GM12878 (cell line): ENCODE measurements at regions not wholly inside any gene's neighbourhood (a gene's known extent, or its start where the extent isn't known, plus 50 kb on each side); places are given as distances from the start of the nearest gene placed in this dataset.

Source experiments
- ATAC-seq: fragments of 200-7000 bp; cut with Tn5 transposase; 3 replicates; pipeline ENCODE4 v1.9.1; 2020; ENCODE audit warnings: mild to moderate bottlenecking, moderate library complexity
- BruUV-seq: library from RNA; stranded (reverse); fragments of 400-500 nt; replicated peaks from 2 replicates; lab custom pipeline; 2021; lab: Mats Ljungman, UMichigan
- CTCF ChIA-PET: fragments of 300-600 bp; sonication (Branson Sonifier 250); formaldehyde crosslinking; extraction: SDS; loops from one replicate; lab custom pipeline; 2021; ENCODE audit warnings: inconsistent platforms; lab: Yijun Ruan, JAX
- POLR2A ChIA-PET: fragments of 350-600 bp; formaldehyde crosslinking; extraction: SDS; loops from one replicate; lab custom pipeline; 2021; ENCODE audit warnings: inconsistent platforms; lab: Charles Lee
- RAD21 ChIA-PET: fragments of 300-600 bp; sonication (Branson Sonifier 250); formaldehyde crosslinking; loops from one replicate; lab custom pipeline; 2023; ENCODE audit warnings: antibody characterized with exemption; ENCODE audit not compliant: unreplicated experiment; lab: Charles Lee
- SMC1A ChIA-PET: fragments of 300-600 bp; sonication (Branson Sonifier 250); formaldehyde crosslinking; loops from one replicate; lab custom pipeline; 2023; ENCODE audit not compliant: unreplicated experiment, uncharacterized antibody; lab: Charles Lee
- DNase-seq: peaks from one replicate; pipeline ENCODE4 v3.0.0-alpha.2; 2011; ENCODE audit warnings: low read depth, low spot score
- FAIRE-seq: peaks from 3 replicates; lab custom pipeline; 2011; peaks lifted over from hg19 to GRCh38; lab: Jason Lieb, UNC
- H2AFZ ChIP-seq: 2 replicates; pipeline ENCODE4 v1.6.0; 2011; ENCODE audit warnings: low read depth, low read length, control low read depth; ENCODE audit not compliant: control insufficient read depth
- H3K27ac ChIP-seq: 2 replicates; pipeline ENCODE4 v1.5.1; 2011; ENCODE audit warnings: control low read depth; ENCODE audit not compliant: control insufficient read depth, insufficient read depth
- H3K27me3 ChIP-seq, 2 experiments: replicated peaks in 1 of 2; 2 replicates each; pipeline versions ENCODE4 v1.6.0 to v1.6.1; 2011; ENCODE audit warnings: low read length in 1 of 2; ENCODE audit not compliant: control insufficient read depth in 2 of 2, insufficient read depth in 2 of 2
- H3K36me3 ChIP-seq, 2 experiments: 2 replicates each; pipeline ENCODE4 v1.5.1; 2011; ENCODE audit warnings: low read length in 1 of 2; ENCODE audit not compliant: control insufficient read depth in 2 of 2, insufficient read depth in 2 of 2
- H3K4me1 ChIP-seq: 2 replicates; pipeline ENCODE4 v1.6.1; 2011; ENCODE audit warnings: mild to moderate bottlenecking, low read length, moderate library complexity, mixed read lengths; ENCODE audit not compliant: control insufficient read depth, insufficient read depth
- H3K4me2 ChIP-seq: 2 replicates; pipeline ENCODE4 v1.6.0; 2011; ENCODE audit warnings: control low read depth; ENCODE audit not compliant: control insufficient read depth, insufficient read depth
- H3K4me3 ChIP-seq: fragments of 200-600 bp; sonication (generic); 2 replicates; pipeline ENCODE4 v1.5.1; 2016
- H3K79me2 ChIP-seq: 2 replicates; pipeline ENCODE4 v1.6.0; 2011; ENCODE audit warnings: low read length; ENCODE audit not compliant: control insufficient read depth, insufficient read depth
- H3K9ac ChIP-seq: 2 replicates; pipeline ENCODE4 v1.8.0; 2011; ENCODE audit warnings: low read length, control low read depth, mixed read lengths; ENCODE audit not compliant: control insufficient read depth, insufficient read depth
- H3K9me3 ChIP-seq: replicated peaks from 3 replicates; pipeline ENCODE4 v1.5.1; 2011; ENCODE audit warnings: mild to moderate bottlenecking, low read length; ENCODE audit not compliant: control insufficient read depth, insufficient read depth
- H4K20me1 ChIP-seq: 2 replicates; pipeline ENCODE4 v1.6.0; 2011; ENCODE audit not compliant: control insufficient read depth, insufficient read depth
- BMI1 ChIP-seq: fragments of 450-650 bp; IDR thresholded peaks from 2 replicates; pipeline ENCODE4 v1.6.1; 2016; ENCODE audit warnings: mild to moderate bottlenecking, moderate library complexity, borderline replicate concordance
- CBX3 ChIP-seq: fragments of 200-600 bp; sonication (generic); IDR thresholded peaks from 2 replicates; pipeline ENCODE4 v1.6.1; 2016; ENCODE audit warnings: low read depth, borderline replicate concordance
- GABPA ChIP-seq: IDR thresholded peaks from 2 replicates; pipeline ENCODE4 v1.6.1; 2014; ENCODE audit warnings: antibody characterized with exemption, low read depth, mild to moderate bottlenecking, inconsistent platforms
- KAT2A ChIP-seq: conservative IDR thresholded peaks from 2 replicates; pipeline ENCODE4 v1.6.1; 2011; ENCODE audit warnings: low read depth, low read length; ENCODE audit not compliant: control insufficient read depth
- MTA2 ChIP-seq: fragments of 450-650 bp; IDR thresholded peaks from 2 replicates; pipeline ENCODE4 v1.6.1; 2016; ENCODE audit warnings: low read depth, mild to moderate bottlenecking, moderate library complexity
- NFYA ChIP-seq: IDR thresholded peaks from 2 replicates; pipeline ENCODE4 v1.6.1; 2011; ENCODE audit warnings: low read depth, mild to moderate bottlenecking, low read length, improper control_type of control experiment, borderline replicate concordance
- PAX5 ChIP-seq: IDR thresholded peaks from 2 replicates; pipeline ENCODE4 v1.6.1; 2011; ENCODE audit warnings: low read depth, low read length, borderline replicate concordance
- PKNOX1 ChIP-seq: fragments of 450-650 bp; IDR thresholded peaks from 2 replicates; pipeline ENCODE4 v1.6.1; 2016; ENCODE audit warnings: mild to moderate bottlenecking
- POLR2AphosphoS2 ChIP-seq: IDR thresholded peaks from 2 replicates; pipeline ENCODE4 v1.6.1; 2011; ENCODE audit warnings: low read depth, mild to moderate bottlenecking, low read length, improper control_type of control experiment, moderate library complexity
- RUNX3 ChIP-seq: IDR thresholded peaks from 2 replicates; pipeline ENCODE4 v1.6.1; 2012; ENCODE audit warnings: low read length, inconsistent platforms
- SMARCA5 ChIP-seq: fragments of 450-650 bp; IDR thresholded peaks from 2 replicates; pipeline ENCODE4 v1.6.1; 2017; ENCODE audit warnings: mild to moderate bottlenecking
- SREBF2 ChIP-seq: IDR thresholded peaks from 2 replicates; pipeline ENCODE4 v1.6.1; 2012; ENCODE audit warnings: mild to moderate bottlenecking, low read length
- YBX1 ChIP-seq: fragments of 450-650 bp; IDR thresholded peaks from 2 replicates; pipeline ENCODE4 v1.6.1; 2016; ENCODE audit warnings: antibody characterized with exemption
- WGBS: methylation state at CpG from one replicate; pipeline ENCODE4 v1.1.6; 2016; ENCODE audit warnings: low lambda C conversion rate; ENCODE audit not compliant: insufficient replicate concordance, insufficient coverage; ENCODE audit errors: missing lambda C conversion rate; 5-methylcytosine and 5-hydroxymethylcytosine counted together
- in situ Hi-C: fragments of 300-500 bp; cut with MboI; formaldehyde crosslinking; loops from 9 replicates; pipeline ENCODE4 v1.14.3; 2018; ENCODE audit warnings: mixed read lengths
- intact Hi-C: fragments of 100-400 bp; cut with micrococcal nuclease; formaldehyde crosslinking; loops from one replicate; pipeline ENCODE4 v1.14.2; 2022; ENCODE audit not compliant: unreplicated experiment
- TF ChIP-seq, protein P1 (sequence below), 3 experiments: IDR thresholded peaks in 2 of 3; conservative IDR thresholded peaks in 1 of 3; 2 replicates each; pipeline ENCODE4 v1.5.1; 2011; ENCODE audit warnings: low read depth in 3 of 3, low read length in 3 of 3, mild to moderate bottlenecking in 3 of 3, control low read depth in 2 of 3, moderate library complexity in 2 of 3, inconsistent platforms in 1 of 3, mixed read lengths in 1 of 3; ENCODE audit not compliant: control insufficient read depth in 2 of 3, insufficient read depth in 1 of 3; ENCODE audit errors: extremely low read depth in 1 of 3
- TF ChIP-seq, protein P2 (sequence below): fragments of 150-350 bp; IDR thresholded peaks from 2 replicates; pipeline ENCODE4 v1.6.1; 2014; ENCODE audit warnings: mild to moderate bottlenecking, low read depth, low read length
- TF ChIP-seq, protein P3 (sequence below): fragments of 150-350 bp; IDR thresholded peaks from 2 replicates; pipeline ENCODE4 v1.6.1; 2016; ENCODE audit warnings: low read depth, low read length

DNA sequence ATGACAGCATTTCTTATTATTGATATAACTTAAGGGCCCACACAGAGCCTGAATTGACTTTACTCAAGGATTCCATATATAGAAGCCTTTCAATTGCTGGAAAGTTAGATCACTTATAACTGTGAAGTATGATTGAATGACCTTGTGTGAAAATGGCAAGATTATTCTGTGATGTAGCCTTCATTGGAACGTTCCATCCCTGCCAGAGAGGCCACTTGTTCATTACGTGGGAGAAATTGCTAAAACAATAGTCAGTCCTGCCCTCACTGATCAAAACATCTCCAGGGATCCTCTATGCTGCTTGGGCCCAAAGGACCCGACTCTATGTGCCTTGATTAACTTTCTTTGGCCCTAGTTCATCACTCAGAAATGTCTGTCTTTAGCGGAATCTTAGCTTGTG is 159.5 kb upstream of the BLID start:
- ChIA-PET SMC1A (no interaction called here), POLR2A (no interaction called here), RAD21 (no interaction called here), CTCF (no interaction called here)
- Histone ChIP-seq H3K27ac (no peak overlapping the region), H3K36me3 (no peaks in the 10 kb centered on the region), H3K27me3 (no peaks in the 10 kb centered on the region), H3K79me2 (no peaks in the 10 kb centered on the region), H2AFZ (no peak overlapping the region), H4K20me1 (no peaks in the 10 kb centered on the region), H3K4me2 (no peak overlapping the region), H3K4me1 (no peaks in the 10 kb centered on the region), H3K4me3 (no peak overlapping the region), H3K9ac (no peak overlapping the region), H3K9me3 (no peaks in the 10 kb centered on the region)
- ATAC-seq (no peak), FAIRE-seq (no peak), DNase-seq (no peak)
- no TSS peak for BruUV-seq
- in situ Hi-C loops (no loop called here), intact Hi-C loops (no loop called here)
- WGBS, result 29% methylated on average over 4 of the region's 4 CpGs
- no peak for TF ChIP-seq PKNOX1
- no peak for TF ChIP-seq CBX3
- no peak for TF ChIP-seq SREBF2
- TF ChIP-seq SMARCA5, result no peak
- TF ChIP-seq, protein P1, sequence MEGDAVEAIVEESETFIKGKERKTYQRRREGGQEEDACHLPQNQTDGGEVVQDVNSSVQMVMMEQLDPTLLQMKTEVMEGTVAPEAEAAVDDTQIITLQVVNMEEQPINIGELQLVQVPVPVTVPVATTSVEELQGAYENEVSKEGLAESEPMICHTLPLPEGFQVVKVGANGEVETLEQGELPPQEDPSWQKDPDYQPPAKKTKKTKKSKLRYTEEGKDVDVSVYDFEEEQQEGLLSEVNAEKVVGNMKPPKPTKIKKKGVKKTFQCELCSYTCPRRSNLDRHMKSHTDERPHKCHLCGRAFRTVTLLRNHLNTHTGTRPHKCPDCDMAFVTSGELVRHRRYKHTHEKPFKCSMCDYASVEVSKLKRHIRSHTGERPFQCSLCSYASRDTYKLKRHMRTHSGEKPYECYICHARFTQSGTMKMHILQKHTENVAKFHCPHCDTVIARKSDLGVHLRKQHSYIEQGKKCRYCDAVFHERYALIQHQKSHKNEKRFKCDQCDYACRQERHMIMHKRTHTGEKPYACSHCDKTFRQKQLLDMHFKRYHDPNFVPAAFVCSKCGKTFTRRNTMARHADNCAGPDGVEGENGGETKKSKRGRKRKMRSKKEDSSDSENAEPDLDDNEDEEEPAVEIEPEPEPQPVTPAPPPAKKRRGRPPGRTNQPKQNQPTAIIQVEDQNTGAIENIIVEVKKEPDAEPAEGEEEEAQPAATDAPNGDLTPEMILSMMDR (IDR thresholded peaks at IDR 0.05 in 2 of 3, conservative IDR thresholded peaks at IDR 0.05 in 1 of 3; ENCODE audit: control insufficient read depth in 2 of 3, extremely low read depth in 1 of 3, insufficient read depth in 1 of 3, low read depth in 3 of 3, low read length in 3 of 3), result no peak
- TF ChIP-seq, protein P2, sequence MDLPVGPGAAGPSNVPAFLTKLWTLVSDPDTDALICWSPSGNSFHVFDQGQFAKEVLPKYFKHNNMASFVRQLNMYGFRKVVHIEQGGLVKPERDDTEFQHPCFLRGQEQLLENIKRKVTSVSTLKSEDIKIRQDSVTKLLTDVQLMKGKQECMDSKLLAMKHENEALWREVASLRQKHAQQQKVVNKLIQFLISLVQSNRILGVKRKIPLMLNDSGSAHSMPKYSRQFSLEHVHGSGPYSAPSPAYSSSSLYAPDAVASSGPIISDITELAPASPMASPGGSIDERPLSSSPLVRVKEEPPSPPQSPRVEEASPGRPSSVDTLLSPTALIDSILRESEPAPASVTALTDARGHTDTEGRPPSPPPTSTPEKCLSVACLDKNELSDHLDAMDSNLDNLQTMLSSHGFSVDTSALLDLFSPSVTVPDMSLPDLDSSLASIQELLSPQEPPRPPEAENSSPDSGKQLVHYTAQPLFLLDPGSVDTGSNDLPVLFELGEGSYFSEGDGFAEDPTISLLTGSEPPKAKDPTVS, result no peak
- TF ChIP-seq NFYA, result no peak
- no peak for TF ChIP-seq PAX5
- TF ChIP-seq BMI1, result no peak
- no peak for TF ChIP-seq KAT2A
- TF ChIP-seq, protein P3, sequence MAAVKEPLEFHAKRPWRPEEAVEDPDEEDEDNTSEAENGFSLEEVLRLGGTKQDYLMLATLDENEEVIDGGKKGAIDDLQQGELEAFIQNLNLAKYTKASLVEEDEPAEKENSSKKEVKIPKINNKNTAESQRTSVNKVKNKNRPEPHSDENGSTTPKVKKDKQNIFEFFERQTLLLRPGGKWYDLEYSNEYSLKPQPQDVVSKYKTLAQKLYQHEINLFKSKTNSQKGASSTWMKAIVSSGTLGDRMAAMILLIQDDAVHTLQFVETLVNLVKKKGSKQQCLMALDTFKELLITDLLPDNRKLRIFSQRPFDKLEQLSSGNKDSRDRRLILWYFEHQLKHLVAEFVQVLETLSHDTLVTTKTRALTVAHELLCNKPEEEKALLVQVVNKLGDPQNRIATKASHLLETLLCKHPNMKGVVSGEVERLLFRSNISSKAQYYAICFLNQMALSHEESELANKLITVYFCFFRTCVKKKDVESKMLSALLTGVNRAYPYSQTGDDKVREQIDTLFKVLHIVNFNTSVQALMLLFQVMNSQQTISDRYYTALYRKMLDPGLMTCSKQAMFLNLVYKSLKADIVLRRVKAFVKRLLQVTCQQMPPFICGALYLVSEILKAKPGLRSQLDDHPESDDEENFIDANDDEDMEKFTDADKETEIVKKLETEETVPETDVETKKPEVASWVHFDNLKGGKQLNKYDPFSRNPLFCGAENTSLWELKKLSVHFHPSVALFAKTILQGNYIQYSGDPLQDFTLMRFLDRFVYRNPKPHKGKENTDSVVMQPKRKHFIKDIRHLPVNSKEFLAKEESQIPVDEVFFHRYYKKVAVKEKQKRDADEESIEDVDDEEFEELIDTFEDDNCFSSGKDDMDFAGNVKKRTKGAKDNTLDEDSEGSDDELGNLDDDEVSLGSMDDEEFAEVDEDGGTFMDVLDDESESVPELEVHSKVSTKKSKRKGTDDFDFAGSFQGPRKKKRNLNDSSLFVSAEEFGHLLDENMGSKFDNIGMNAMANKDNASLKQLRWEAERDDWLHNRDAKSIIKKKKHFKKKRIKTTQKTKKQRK, result no peak
- no peak for TF ChIP-seq GABPA
- no peak for TF ChIP-seq MTA2
- no peak for TF ChIP-seq RUNX3
- no peak for TF ChIP-seq POLR2AphosphoS2
- TF ChIP-seq YBX1, result no peak
